Endodermal cell (in vitro differentiated cells): ENCODE measurements at regions not wholly inside any gene's neighbourhood (a gene's known extent, or its start where the extent isn't known, plus 50 kb on each side); places are given as distances from the start of the nearest gene placed in this dataset.

Experiments used
- DNase-seq: peaks from one replicate; pipeline ENCODE4 v3.0.0-alpha.2; 2017
- H3K27ac ChIP-seq: 2 replicates; pipeline ENCODE4 v1.5.1; 2013; ENCODE audit warnings: mild to moderate bottlenecking, low read depth, low read length, moderate library complexity
- H3K27me3 ChIP-seq: 2 replicates; pipeline ENCODE4 v1.6.1; 2013; ENCODE audit warnings: mild to moderate bottlenecking, low read length, moderate library complexity; ENCODE audit not compliant: insufficient read depth, control insufficient read depth, poor library complexity, severe bottlenecking
- H3K36me3 ChIP-seq: 2 replicates; pipeline ENCODE4 v1.7.0; 2013; ENCODE audit warnings: mild to moderate bottlenecking, low read length, moderate library complexity; ENCODE audit not compliant: control insufficient read depth, insufficient read depth
- H3K4me1 ChIP-seq: one replicate; pipeline ENCODE4 v1.7.0; 2013; ENCODE audit warnings: low read length; ENCODE audit not compliant: control insufficient read depth, insufficient read depth
- H3K4me3 ChIP-seq: 2 replicates; pipeline ENCODE4 v1.5.1; 2013; ENCODE audit warnings: mild to moderate bottlenecking, low read length, moderate library complexity
- H3K9ac ChIP-seq: 2 replicates; pipeline ENCODE4 v1.6.1; 2013; ENCODE audit warnings: mild to moderate bottlenecking, low read length, moderate library complexity; ENCODE audit not compliant: poor library complexity, severe bottlenecking; ENCODE audit errors: extremely low read depth
- H3K9me3 ChIP-seq: 2 replicates; pipeline ENCODE4 v1.6.1; 2013; ENCODE audit warnings: mild to moderate bottlenecking, low read length, moderate library complexity; ENCODE audit not compliant: control insufficient read depth
- H3K27ac Mint-ChIP-seq: 2 replicates; pipeline ENCODE4 v1.8.0; 2020; ENCODE audit warnings: mixed read lengths
- H3K27me3 Mint-ChIP-seq: 2 replicates; pipeline ENCODE4 v1.8.0; 2021; ENCODE audit warnings: mild to moderate bottlenecking, mixed read lengths; ENCODE audit not compliant: insufficient read depth
- H3K36me3 Mint-ChIP-seq: 2 replicates; pipeline ENCODE4 v1.8.0; 2020; ENCODE audit warnings: low read depth, mixed read lengths
- H3K4me1 Mint-ChIP-seq: 2 replicates; pipeline ENCODE4 v1.8.0; 2020; ENCODE audit warnings: mixed read lengths
- H3K4me3 Mint-ChIP-seq: 2 replicates; pipeline ENCODE4 v1.8.0; 2020; ENCODE audit warnings: mild to moderate bottlenecking, moderate library complexity, mixed read lengths
- H3K9me3 Mint-ChIP-seq: 2 replicates; pipeline ENCODE4 v1.8.0; 2020; ENCODE audit warnings: mild to moderate bottlenecking, mixed read lengths
- CTCF ChIP-seq: fragments of 200-600 bp; sonication (generic); conservative IDR thresholded peaks from 2 replicates; pipeline ENCODE4 v1.5.0; 2021; ENCODE audit warnings: antibody characterized with exemption, mild to moderate bottlenecking
- WGBS, 2 experiments: methylation state at CpG; one replicate each; pipeline versions ENCODE4 v1.1.5 to v1.1.7; 2013; ENCODE audit warnings: missing lambda C conversion rate in 2 of 2, mixed read lengths in 1 of 2; ENCODE audit not compliant: insufficient coverage in 1 of 2, insufficient read length in 1 of 2; 5-methylcytosine and 5-hydroxymethylcytosine counted together

- H3K36me3 Mint-ChIP-seq, result no peaks in the 10 kb centered on the region
- H3K4me1 Mint-ChIP-seq, result peaks cover 30% of the 10 kb centered on the region
- no peaks in the 10 kb centered on the region for H3K9me3 Mint-ChIP-seq
- Histone ChIP-seq H3K4me1 (peaks cover 16% of the 10 kb centered on the region), H3K4me3 (no peak overlapping the region), H3K9me3 (no peaks in the 10 kb centered on the region), H3K9ac (no peak overlapping the region), H3K27ac (no peak overlapping the region), H3K27me3 (no peaks in the 10 kb centered on the region), H3K36me3 (no peaks in the 10 kb centered on the region)
- no peak overlapping the region for H3K4me3 Mint-ChIP-seq
- no peak for TF ChIP-seq CTCF
- H3K27me3 Mint-ChIP-seq, result no peaks in the 10 kb centered on the region
- H3K27ac Mint-ChIP-seq, result no peak overlapping the region
- WGBS, 2 experiments, result 95% methylated on average over 5 of the region's 5 CpGs
- no peak for DNase-seq
These were observed 52.6 kb upstream of the USP3 start for GRCh38 chr15:63451671-63452315.

- TF ChIP-seq CTCF, result no peak
- no peaks in the 10 kb centered on the region for H3K36me3 ChIP-seq
- H3K27me3 Mint-ChIP-seq, result no peaks in the 10 kb centered on the region
- no peak overlapping the region for H3K27ac Mint-ChIP-seq
- peaks cover 11% of the 10 kb centered on the region for H3K4me1 ChIP-seq
- no peaks in the 10 kb centered on the region for H3K9me3 ChIP-seq
- no peak for DNase-seq
- no peak overlapping the region for H3K4me3 Mint-ChIP-seq
- peaks cover 25% of the 10 kb centered on the region for H3K4me1 Mint-ChIP-seq
- H3K4me3 ChIP-seq, result no peak overlapping the region
- H3K27ac ChIP-seq, result no peak overlapping the region
- H3K36me3 Mint-ChIP-seq, result no peaks in the 10 kb centered on the region
- no peak overlapping the region for H3K9ac ChIP-seq
- 96% methylated on average over 5 to 6 of the region's 6 CpGs for WGBS, 2 experiments
- H3K9me3 Mint-ChIP-seq, result peaks cover 2% of the 10 kb centered on the region
- H3K27me3 ChIP-seq, result no peaks in the 10 kb centered on the region
These were observed 51.7 kb upstream of the USP3 start for GRCh38 chr15:63452552-63453136.

- Histone ChIP-seq H3K4me3 (no peak overlapping the region), H3K9me3 (peaks cover 4% of the 10 kb centered on the region), H3K4me1 (peaks cover 9% of the 10 kb centered on the region), H3K36me3 (no peaks in the 10 kb centered on the region), H3K9ac (no peak overlapping the region), H3K27ac (no peak overlapping the region), H3K27me3 (no peaks in the 10 kb centered on the region)
- TF ChIP-seq CTCF, result no peak
- H3K4me1 Mint-ChIP-seq, result peaks cover 21% of the 10 kb centered on the region
- H3K4me3 Mint-ChIP-seq, result no peak overlapping the region
- no peak overlapping the region for H3K27ac Mint-ChIP-seq
- 92 to 96% methylated on average over 3 to 4 of the region's 4 CpGs for WGBS, 2 experiments
- no peaks in the 10 kb centered on the region for H3K27me3 Mint-ChIP-seq
- DNase-seq, result no peak
- peaks cover 8% of the 10 kb centered on the region for H3K9me3 Mint-ChIP-seq
- peaks cover 4% of the 10 kb centered on the region for H3K36me3 Mint-ChIP-seq
These were observed 51.0 kb upstream of the USP3 start for GRCh38 chr15:63453186-63453905.
